Effector CD4-positive, alpha-beta T cell (primary cell): ENCODE measurements at regions not wholly inside any gene's neighbourhood (a gene's known extent, or its start where the extent isn't known, plus 50 kb on each side); places are given as distances from the start of the nearest gene placed in this dataset.

Experiments
- DNase-seq: peaks from one replicate; pipeline ENCODE4 v3.0.0-alpha.2; 2020

GRCh38 chr6:134519465-134519864 is 201.6 kb upstream of the SGK1 start:
- peak; percentile 7 for DNase-seq

- DNase-seq = no peak
Measured at GRCh38 chr6:134517868-134518267, 200.0 kb upstream of the SGK1 start.

- no peak for DNase-seq
Measured at GRCh38 chr6:134517145-134517658, 199.3 kb upstream of the SGK1 start.

GRCh38 chr6:134516582-134516981 is 198.7 kb upstream of the SGK1 start:
- DNase-seq = no peak

GRCh38 chr6:134515986-134516385 is 198.1 kb upstream of the SGK1 start:
- no peak for DNase-seq

GRCh38 chr6:134512981-134513391 is 195.1 kb upstream of the SGK1 start:
- DNase-seq = no peak

- DNase-seq = no peak
Measured at GRCh38 chr6:134511984-134512683, 194.2 kb upstream of the SGK1 start.

GRCh38 chr6:134510920-134511319 is 193.0 kb upstream of the SGK1 start:
- no peak for DNase-seq

- DNase-seq = no peak
Measured at GRCh38 chr6:134510142-134510541, 192.2 kb upstream of the SGK1 start.

- no peak for DNase-seq
Measured at GRCh38 chr6:134508862-134509498, 191.1 kb upstream of the SGK1 start.

GRCh38 chr6:134506162-134506561 is 188.2 kb upstream of the SGK1 start:
- DNase-seq = no peak

- no peak for DNase-seq
Measured at GRCh38 chr6:134503585-134504281, 185.8 kb upstream of the SGK1 start.

GRCh38 chr6:134502614-134503549 is 185.0 kb upstream of the SGK1 start:
- DNase-seq = no peak

GRCh38 chr6:134495890-134496248 is 178.0 kb upstream of the SGK1 start:
- no peak for DNase-seq

- no peak for DNase-seq
Measured at GRCh38 chr6:134495203-134495889, 177.4 kb upstream of the SGK1 start.

- no peak for DNase-seq
Measured at GRCh38 chr6:134493789-134494188, 175.9 kb upstream of the SGK1 start.

- DNase-seq = no peak
Measured at GRCh38 chr6:134491477-134491876, 173.6 kb upstream of the SGK1 start.

- no peak for DNase-seq
Measured at GRCh38 chr6:134482593-134483270, 164.8 kb upstream of the SGK1 start.

- DNase-seq = no peak
Measured at GRCh38 chr6:134481966-134482365, 164.1 kb upstream of the SGK1 start.

- DNase-seq = no peak
Measured at GRCh38 chr6:134480593-134480992, 162.7 kb upstream of the SGK1 start.

- no peak for DNase-seq
Measured at GRCh38 chr6:134478764-134479399, 161.0 kb upstream of the SGK1 start.
